GM18867 (cell line): ENCODE measurements at regions not wholly inside any gene's neighbourhood (a gene's known extent, or its start where the extent isn't known, plus 50 kb on each side); places are given as distances from the start of the nearest gene placed in this dataset.
"Not testable (repeated sequence)": the region's sequence is repeated elsewhere in the genome, so short reads cannot be mapped to it uniquely, and the experiment has no call there.

Experiments
- ATAC-seq: cut with Tn5 transposase; IDR thresholded peaks from one replicate; pipeline ENCODE4 v1.9.1; 2021; ENCODE audit warnings: mild to moderate bottlenecking, moderate library complexity; ENCODE audit not compliant: unreplicated experiment

- ATAC-seq = no peak
These were observed 614.0 kb upstream of the LCORL start for GRCh38 chr4:18635531-18635930.

- ATAC-seq = no peak
These were observed 610.0 kb upstream of the LCORL start for GRCh38 chr4:18631586-18631985.

- no peak for ATAC-seq
These were observed 608.9 kb upstream of the LCORL start for GRCh38 chr4:18630218-18631110.

GRCh38 chr4:18627447-18628005, 606.0 kb upstream of the LCORL start:
- no peak for ATAC-seq

- ATAC-seq = no peak
These were observed 605.4 kb upstream of the LCORL start for GRCh38 chr4:18626996-18627395.

- no peak for ATAC-seq
These were observed 604.8 kb upstream of the LCORL start for GRCh38 chr4:18626366-18626765.

- ATAC-seq = no peak
These were observed 599.6 kb upstream of the LCORL start for GRCh38 chr4:18621186-18621585.

GRCh38 chr4:18616720-18617119, 595.2 kb upstream of the LCORL start:
- no peak for ATAC-seq

GRCh38 chr4:18611026-18611425, 589.5 kb upstream of the LCORL start:
- no peak for ATAC-seq

- no peak for ATAC-seq
These were observed 587.5 kb upstream of the LCORL start for GRCh38 chr4:18608908-18609533.

GRCh38 chr4:18602610-18603009, 581.1 kb upstream of the LCORL start:
- ATAC-seq = not testable (repeated sequence)

- ATAC-seq = peak; percentile 86
These were observed 571.9 kb upstream of the LCORL start for GRCh38 chr4:18593297-18594002.

GRCh38 chr4:18582841-18583240, 561.3 kb upstream of the LCORL start:
- ATAC-seq = no peak

GRCh38 chr4:18578307-18578706, 556.8 kb upstream of the LCORL start:
- ATAC-seq = peak; percentile 92

- ATAC-seq = no peak
These were observed 550.9 kb upstream of the LCORL start for GRCh38 chr4:18572481-18572880.

GRCh38 chr4:18571301-18571761, 549.8 kb upstream of the LCORL start:
- no peak for ATAC-seq

- ATAC-seq = no peak
These were observed 548.8 kb upstream of the LCORL start for GRCh38 chr4:18570370-18570769.

- ATAC-seq = no peak
These were observed 547.0 kb upstream of the LCORL start for GRCh38 chr4:18568600-18568999.

- ATAC-seq = no peak
These were observed 545.6 kb upstream of the LCORL start for GRCh38 chr4:18566970-18567799.

GRCh38 chr4:18559492-18559891, 537.9 kb upstream of the LCORL start:
- ATAC-seq = no peak
